H1 (cell line): ENCODE measurements at regions not wholly inside any gene's neighbourhood (a gene's known extent, or its start where the extent isn't known, plus 50 kb on each side); places are given as distances from the start of the nearest gene placed in this dataset.

ENCODE experiments used
- SIRT6 ChIP-seq: IDR thresholded peaks from one replicate; pipeline ENCODE4 v1.7.1; 2012; ENCODE audit warnings: low read length, inconsistent platforms

DNA sequence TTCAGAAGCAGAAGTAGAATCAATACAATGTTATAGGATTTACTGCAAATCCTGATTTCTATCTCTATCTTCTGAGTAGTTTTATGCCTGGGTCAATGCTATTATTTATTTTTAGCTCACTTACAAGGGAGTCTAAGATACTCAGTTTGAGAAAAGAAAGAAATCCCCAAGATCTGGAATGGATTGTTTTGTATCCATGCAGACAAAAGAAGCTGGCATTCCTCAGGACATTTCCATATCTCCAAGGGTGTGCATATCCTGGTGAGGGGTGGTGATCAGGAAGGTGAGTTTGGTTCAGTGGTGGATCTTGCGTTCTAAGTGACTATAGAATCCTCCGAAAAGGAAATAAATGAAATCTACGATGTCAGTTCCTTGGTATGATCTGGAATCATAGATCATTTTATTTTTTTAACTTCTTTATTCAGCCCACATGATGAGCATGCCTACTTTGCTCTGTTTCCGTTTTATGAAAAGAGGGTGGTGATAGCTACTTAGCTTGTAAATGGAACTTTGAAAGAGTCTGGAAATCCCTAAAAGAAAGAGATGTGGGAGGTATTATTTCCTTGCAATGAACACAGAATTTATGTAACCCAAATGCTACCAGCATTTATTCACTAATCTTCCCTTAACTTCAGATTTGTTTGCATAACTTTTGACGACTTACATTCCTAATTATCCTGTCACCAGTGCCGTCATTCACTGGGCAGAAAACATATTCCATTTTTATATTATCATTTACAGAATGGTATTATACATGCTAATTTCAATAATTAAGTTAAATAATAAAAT is 81.1 kb upstream of the RAPGEF2 start (continued):
- TF ChIP-seq SIRT6 = no peak
- TF ChIP-seq, all 59 proteins: peak for 11
